ENCODE measurements at regions not wholly inside any gene's neighbourhood (a gene's known extent, or its start where the extent isn't known, plus 50 kb on each side); places are given as distances from the start of the nearest gene placed in this dataset.

GRCh38 chr1:4273243-4273642, 373.2 kb upstream of the C1orf174 start:
- H3K4me3 ChIP-seq (ENCODE audit: low read depth, low read length) = no peak overlapping the region
- no peak for TF ChIP-seq CTCF (IDR thresholded peaks at IDR 0.05; ENCODE audit: low read depth, low read length)
- in situ Hi-C loops (cut with HindIII; ENCODE audit: low sequenced_read_pairs) = no loop called here
- no peak for DNase-seq (ENCODE audit: low read depth, low spot score)

DNA sequence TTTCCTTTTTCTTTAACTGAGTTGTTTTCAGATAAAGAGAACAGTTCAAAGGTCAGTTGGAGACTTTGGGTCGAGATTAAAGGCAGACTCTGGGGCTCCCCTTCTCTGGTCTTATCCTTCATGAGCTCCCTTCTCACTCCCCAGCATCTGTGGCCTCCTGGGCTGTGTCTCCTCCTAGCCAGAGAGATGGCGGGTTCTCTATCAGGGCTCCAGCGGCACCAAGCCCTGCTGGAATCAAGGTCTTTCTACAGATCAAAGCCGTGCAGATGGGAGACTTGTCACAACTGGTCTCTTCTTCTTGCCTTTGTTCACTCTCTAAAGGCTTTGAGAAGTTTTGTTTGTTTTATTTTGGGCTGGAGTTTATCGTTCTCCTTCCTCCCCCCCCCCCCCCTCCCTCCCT, 373.7 kb upstream of the C1orf174 start:
- no peak for TF ChIP-seq CTCF (IDR thresholded peaks at IDR 0.05; ENCODE audit: low read depth, low read length)

GRCh38 chr1:4275083-4275482, 375.0 kb upstream of the C1orf174 start:
- TF ChIP-seq CTCF (IDR thresholded peaks at IDR 0.05; ENCODE audit: low read depth, low read length) = no peak
- no peak for DNase-seq (ENCODE audit: low read depth, low spot score)
- no peak overlapping the region for H3K4me3 ChIP-seq (ENCODE audit: low read depth, low read length)
- in situ Hi-C loops (cut with HindIII; ENCODE audit: low sequenced_read_pairs) = no loop called here

More for the DNA sequence above, 373.7 kb upstream of the C1orf174 start:
- H3K4me3 ChIP-seq (ENCODE audit: low read depth, low read length) = no peak overlapping the region
- no peak for DNase-seq (ENCODE audit: low read depth, low spot score)
- in situ Hi-C loops (cut with HindIII; ENCODE audit: low sequenced_read_pairs) = no loop called here

DNA sequence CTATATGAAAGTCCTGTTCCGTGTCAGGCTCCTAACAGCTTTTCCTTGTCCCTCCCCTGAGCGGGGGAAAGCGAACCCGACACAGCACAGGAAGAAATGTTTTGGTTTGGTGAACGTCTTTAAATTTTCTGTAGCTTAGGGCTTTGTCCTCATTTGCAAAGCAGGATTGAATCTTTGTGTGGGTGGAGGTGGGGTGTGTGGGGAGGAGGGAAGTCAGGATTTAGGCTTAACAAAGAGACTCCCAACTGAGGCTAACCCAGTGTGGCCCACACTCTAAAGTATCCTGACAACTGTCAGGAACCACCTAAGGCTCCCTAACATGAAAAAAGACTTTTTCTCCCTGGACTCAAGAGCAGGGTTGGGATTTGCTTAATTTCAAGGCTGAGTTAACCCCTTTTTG, 376.2 kb upstream of the C1orf174 start:
- DNase-seq (ENCODE audit: low read depth, low spot score) = no peak
- H3K4me3 ChIP-seq (ENCODE audit: low read depth, low read length) = no peak overlapping the region
- TF ChIP-seq CTCF (IDR thresholded peaks at IDR 0.05; ENCODE audit: low read depth, low read length) = no peak
- in situ Hi-C loops (cut with HindIII; ENCODE audit: low sequenced_read_pairs) = no loop called here

- DNase-seq (ENCODE audit: low read depth, low spot score) = no peak
- no peak overlapping the region for H3K4me3 ChIP-seq (ENCODE audit: low read depth, low read length)
- TF ChIP-seq CTCF (IDR thresholded peaks at IDR 0.05; ENCODE audit: low read depth, low read length) = no peak
- in situ Hi-C loops (cut with HindIII; ENCODE audit: low sequenced_read_pairs) = no loop called here
Measured at GRCh38 chr1:4277598-4277997, 376.8 kb upstream of the AJAP1 start.

GRCh38 chr1:4284976-4285375, 369.4 kb upstream of the AJAP1 start:
- in situ Hi-C loops (cut with HindIII; ENCODE audit: low sequenced_read_pairs) = no loop called here
- no peak for DNase-seq (ENCODE audit: low read depth, low spot score)
- H3K4me3 ChIP-seq (ENCODE audit: low read depth, low read length) = no peak overlapping the region
- TF ChIP-seq CTCF (IDR thresholded peaks at IDR 0.05; ENCODE audit: low read depth, low read length) = no peak

DNA sequence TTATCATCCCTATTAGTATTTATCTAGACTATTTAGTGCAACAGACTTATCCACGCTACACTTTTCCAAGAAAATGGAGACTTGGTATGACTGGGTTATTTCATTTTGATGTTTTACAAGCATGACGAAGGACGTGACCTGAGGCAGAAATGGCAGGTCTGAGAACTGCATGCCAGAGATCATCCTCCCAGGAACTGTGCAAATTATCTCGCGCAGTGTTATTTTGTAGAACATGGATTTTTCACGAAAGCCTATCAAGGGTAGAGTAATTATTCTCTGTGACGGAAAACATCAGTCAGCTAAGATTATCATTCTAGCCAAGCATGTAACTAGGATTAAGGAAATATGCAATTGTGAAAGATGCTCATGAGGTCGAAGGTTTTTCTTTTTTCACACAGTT, 361.5 kb upstream of the AJAP1 start:
- in situ Hi-C loops (cut with HindIII; ENCODE audit: low sequenced_read_pairs) = no loop called here
- no peak overlapping the region for H3K4me3 ChIP-seq (ENCODE audit: low read depth, low read length)
- no peak for DNase-seq (ENCODE audit: low read depth, low spot score)
- no peak for TF ChIP-seq CTCF (IDR thresholded peaks at IDR 0.05; ENCODE audit: low read depth, low read length)

Measured in astrocyte of the spinal cord (primary cell).